ENCODE measurements at regions not wholly inside any gene's neighbourhood (a gene's known extent, or its start where the extent isn't known, plus 50 kb on each side); places are given as distances from the start of the nearest gene placed in this dataset.
"Not testable (repeated sequence)": the region's sequence is repeated elsewhere in the genome, so short reads cannot be mapped to it uniquely, and the experiment has no call there.

DNA sequence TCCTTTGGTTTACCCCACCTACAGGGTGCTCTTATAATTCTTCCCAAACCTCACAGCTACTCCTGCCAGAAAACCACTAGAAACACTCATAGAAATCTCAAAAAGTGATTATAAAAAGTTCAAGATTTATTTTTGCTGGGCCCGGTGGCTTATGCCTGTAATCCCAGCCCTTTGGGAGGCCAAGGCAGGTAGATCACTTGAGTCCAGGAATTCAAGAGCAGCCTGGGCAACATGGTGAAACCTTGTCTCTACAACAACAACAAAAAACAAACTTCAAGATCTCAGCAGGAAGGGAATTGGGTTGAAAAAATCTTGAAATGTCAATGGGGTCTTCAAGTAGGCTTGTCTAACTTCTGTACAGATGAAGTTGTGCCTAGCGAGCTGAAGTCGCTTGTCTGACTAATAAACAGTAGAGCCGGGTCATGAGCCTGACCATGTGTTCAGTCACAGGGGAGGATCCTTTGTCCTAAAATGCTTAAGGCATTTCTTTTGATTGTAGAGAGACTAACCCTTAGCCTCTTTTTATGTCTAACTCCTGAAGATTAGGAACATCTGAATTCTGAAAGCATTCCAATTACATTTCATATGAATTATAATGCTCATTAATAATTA, 124.6 kb downstream of the NOC3L start:
- no peak for DNase-seq

DNA sequence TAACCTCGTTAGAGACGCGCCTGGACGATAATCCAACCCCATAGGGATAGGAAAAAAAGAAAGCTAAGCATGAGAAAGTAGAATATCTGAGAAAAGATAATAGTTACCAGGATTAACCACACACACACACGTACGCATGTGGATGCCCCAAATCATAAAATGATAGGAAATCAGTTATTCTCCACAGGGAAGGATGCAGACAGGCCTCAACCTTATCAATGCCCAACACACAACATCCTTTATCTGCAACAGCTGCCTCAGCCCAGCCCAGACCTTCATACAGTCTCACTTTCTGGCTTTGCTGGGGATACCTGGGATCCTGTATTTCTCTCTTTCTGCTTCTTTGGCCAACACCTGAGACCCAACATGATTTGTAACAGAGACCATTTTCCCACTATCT, 123.0 kb downstream of the NOC3L start:
- no peak for DNase-seq

- DNase-seq, result no peak
Measured at GRCh38 chr10:94240491-94240890, 122.2 kb downstream of the NOC3L start.

- no peak for DNase-seq
Measured at GRCh38 chr10:94240901-94241300, 121.8 kb downstream of the NOC3L start.

DNA sequence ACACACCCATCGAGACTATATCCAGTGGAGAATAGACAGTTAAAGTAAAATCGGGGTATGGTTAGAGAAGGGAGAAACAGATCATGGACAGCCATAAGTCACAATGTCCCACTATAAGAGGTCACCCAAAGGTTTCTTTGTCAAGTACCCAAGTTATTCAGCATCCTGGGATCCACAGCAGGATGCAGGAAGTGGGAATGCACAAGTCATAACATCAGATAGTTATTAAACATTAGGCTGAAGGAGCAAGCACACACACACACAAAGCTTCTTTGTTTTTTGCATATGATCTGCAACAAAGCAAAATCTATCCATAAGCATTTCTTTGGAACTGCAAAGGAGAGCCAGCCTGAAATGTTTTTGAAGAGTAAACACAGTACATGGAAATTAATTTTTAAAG, 111.6 kb downstream of the NOC3L start:
- DNase-seq, result no peak

GRCh38 chr10:94251568-94251967, 111.2 kb downstream of the NOC3L start:
- DNase-seq, result no peak

- not testable (repeated sequence) for DNase-seq
Measured at GRCh38 chr10:94257407-94257806, 105.3 kb downstream of the NOC3L start.

DNA sequence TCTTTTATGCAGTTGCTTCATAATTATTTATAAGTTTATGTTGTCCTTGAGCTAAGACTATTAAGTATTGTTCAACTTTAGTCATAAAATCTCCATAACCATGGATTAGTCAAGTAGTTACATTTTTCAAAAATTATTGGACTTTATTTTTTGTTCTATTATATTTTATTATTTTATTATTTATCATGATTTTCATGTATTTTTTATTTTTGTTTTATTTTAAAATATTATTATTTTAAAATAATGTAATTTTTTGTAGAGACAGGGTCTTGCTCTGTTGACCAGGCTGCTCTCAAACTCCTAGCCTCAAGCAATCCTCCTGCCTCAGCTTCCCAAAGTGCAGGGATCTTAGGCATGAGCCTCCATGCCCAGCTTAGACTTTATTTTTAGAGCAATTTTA, 102.3 kb downstream of the NOC3L start:
- DNase-seq, result no peak

GRCh38 chr10:94264085-94264484, 98.7 kb downstream of the NOC3L start:
- DNase-seq, result no peak

- DNase-seq, result no peak
Measured at GRCh38 chr10:94266091-94266490, 96.6 kb downstream of the NOC3L start.

DNA sequence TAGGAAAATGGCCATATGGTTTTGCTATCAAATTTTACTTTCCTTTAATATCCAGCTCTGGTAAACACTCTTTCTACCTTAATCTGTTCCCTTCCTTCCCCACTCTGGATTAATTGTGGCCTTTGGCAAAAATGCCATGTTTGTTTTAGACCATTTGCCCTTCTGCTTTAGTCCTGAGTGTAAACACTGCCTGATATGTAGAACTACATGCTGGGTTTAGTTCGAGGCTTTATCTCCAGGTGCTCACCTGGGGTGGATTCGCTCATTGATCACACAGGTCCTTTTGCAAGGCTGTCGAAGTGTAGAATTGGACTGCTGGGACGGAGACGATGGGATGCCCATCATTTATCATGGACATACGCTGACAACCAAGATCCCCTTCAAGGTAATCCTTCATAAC, 94.1 kb downstream of the NOC3L start:
- DNase-seq, result no peak

- no peak for DNase-seq
Measured at GRCh38 chr10:94274142-94274787, 88.5 kb downstream of the NOC3L start.

DNA sequence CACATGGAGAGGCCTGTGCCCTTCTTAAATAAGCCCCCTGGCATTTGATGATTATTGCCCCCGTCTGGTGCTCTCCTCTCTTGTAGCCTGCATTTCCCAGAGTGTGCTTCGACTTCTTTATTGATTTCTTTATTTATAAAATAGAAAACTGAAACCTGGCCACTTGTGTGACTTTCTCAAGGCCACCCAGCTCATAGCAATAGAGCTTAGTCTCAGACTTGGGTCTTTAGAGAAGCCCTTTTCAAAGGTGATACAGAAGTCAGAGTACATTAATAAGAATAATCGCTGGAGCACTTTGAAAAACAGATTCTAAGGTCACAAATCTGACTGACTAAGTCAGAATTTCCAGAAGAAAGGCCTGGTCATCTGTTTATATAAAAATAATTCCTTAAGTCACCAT, 86.6 kb downstream of the NOC3L start:
- no peak for DNase-seq

- DNase-seq, result no peak
Measured at GRCh38 chr10:94277450-94277849, 85.3 kb downstream of the NOC3L start.

- peak; percentile 53 for DNase-seq
Measured at GRCh38 chr10:94279835-94280709, 82.7 kb downstream of the NOC3L start.

DNA sequence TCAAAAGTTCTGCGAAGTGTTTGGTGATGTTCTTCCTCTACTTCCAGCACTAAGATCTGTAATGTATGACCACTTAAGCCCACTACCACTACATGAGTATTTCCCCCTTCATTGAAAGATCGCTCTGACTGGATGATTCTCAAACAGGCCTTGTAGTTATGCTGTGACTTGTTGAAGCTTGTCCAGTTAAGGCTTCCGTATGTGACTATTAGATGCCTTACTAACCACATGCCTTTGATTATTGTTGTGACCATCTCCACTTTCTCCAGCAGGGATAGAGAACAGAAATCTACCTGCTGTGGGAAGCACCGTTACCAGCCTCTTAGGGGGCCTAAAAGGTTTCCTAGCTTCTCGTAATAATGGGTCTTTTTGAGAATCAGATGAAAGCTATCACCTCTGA, 81.1 kb downstream of the NOC3L start:
- no peak for DNase-seq

DNA sequence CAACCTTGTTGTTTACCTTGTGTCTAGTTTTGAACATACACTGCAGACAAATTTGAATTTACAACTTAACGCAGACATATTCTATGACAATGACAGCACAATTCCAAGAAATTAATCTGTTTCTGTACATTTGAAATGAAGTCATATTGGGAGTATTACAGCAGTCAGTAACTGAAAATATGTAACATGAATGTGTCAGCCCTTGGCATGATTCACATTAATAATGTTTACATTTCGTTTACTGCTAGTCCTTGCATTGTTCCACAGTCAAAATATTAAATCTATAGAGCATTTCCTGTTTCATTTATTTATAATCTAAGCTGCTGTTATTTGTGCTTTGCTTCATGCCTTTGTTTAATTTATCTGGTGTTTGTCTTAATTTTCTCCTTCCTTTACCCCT, 80.4 kb downstream of the NOC3L start:
- DNase-seq, result no peak

Measured in T-helper 9 cell (primary cell).